GM10248 (cell line): ENCODE measurements at regions not wholly inside any gene's neighbourhood (a gene's known extent, or its start where the extent isn't known, plus 50 kb on each side); places are given as distances from the start of the nearest gene placed in this dataset.

Experiments used
- CTCF ChIA-PET: fragments of 300-600 bp; sonication (Branson Sonifier 250); formaldehyde crosslinking; extraction: SDS; loops from one replicate; lab custom pipeline; 2021; ENCODE audit warnings: antibody characterized with exemption; lab: Yijun Ruan, JAX
- POLR2A ChIA-PET: fragments of 350-650 bp; sonication (Branson Sonifier 250); formaldehyde crosslinking; extraction: SDS; loops from one replicate; lab custom pipeline; 2020; ENCODE audit warnings: antibody characterized with exemption; lab: Yijun Ruan, JAX
- DNase-seq: peaks from one replicate; pipeline ENCODE4 v3.0.0; 2012; ENCODE audit errors: extremely low spot score
- TF ChIP-seq, protein P1 (sequence below): IDR thresholded peaks from 2 replicates; pipeline ENCODE4 v1.5.1; 2012; ENCODE audit warnings: mild to moderate bottlenecking, low read depth; ENCODE audit errors: extremely low read depth, missing control alignments, control extremely low read depth

DNA sequence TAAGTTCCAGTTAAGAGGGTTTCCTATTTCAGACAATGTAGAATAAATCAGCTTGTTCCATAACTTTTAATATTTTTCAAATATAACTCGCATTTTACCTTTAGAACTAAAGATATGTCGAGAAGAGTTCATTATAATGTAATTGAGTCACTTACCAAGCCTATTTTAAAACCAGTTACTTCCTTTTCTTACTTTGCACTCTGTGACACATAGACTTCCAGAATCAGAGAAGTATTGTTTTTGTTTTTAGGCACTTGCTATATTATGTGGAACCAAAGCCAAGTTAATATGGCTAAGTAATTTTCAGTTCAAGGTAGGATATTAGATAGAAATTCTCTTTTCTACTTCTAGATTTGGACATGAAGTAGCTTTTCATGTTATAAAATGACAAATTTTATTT, 182.7 kb upstream of the PRPS1L1 start:
- no peak for DNase-seq
- POLR2A ChIA-PET: no interaction called here
- TF ChIP-seq, protein P1, sequence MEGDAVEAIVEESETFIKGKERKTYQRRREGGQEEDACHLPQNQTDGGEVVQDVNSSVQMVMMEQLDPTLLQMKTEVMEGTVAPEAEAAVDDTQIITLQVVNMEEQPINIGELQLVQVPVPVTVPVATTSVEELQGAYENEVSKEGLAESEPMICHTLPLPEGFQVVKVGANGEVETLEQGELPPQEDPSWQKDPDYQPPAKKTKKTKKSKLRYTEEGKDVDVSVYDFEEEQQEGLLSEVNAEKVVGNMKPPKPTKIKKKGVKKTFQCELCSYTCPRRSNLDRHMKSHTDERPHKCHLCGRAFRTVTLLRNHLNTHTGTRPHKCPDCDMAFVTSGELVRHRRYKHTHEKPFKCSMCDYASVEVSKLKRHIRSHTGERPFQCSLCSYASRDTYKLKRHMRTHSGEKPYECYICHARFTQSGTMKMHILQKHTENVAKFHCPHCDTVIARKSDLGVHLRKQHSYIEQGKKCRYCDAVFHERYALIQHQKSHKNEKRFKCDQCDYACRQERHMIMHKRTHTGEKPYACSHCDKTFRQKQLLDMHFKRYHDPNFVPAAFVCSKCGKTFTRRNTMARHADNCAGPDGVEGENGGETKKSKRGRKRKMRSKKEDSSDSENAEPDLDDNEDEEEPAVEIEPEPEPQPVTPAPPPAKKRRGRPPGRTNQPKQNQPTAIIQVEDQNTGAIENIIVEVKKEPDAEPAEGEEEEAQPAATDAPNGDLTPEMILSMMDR: no peak

GRCh38 chr7:18210788-18211187, 183.1 kb upstream of the PRPS1L1 start:
- ChIA-PET POLR2A (no interaction called here), CTCF (interaction anchor here (1.0 to 1.1 kb wide), 2 partner anchors 23 to 51 kb away, joined by 3 to 4 read pairs; no protein-coding TSS in a partner anchor)
- DNase-seq: no peak
- TF ChIP-seq, protein P1: no peak

More for the DNA sequence above, 182.7 kb upstream of the PRPS1L1 start:
- CTCF ChIA-PET: interaction anchor here (1.0 kb wide), 1 partner anchor 23 kb away, joined by 4 read pairs; no protein-coding TSS in a partner anchor

- no peak for DNase-seq
- TF ChIP-seq, protein P1: no peak
- POLR2A ChIA-PET: no interaction called here
- CTCF ChIA-PET: interaction anchor here (1.1 to 1.5 kb wide), 3 partner anchors 11 to 19 kb away, joined by 3 to 4 read pairs (median 3); no protein-coding TSS in a partner anchor
Observed at GRCh38 chr7:18212308-18212707, 184.7 kb upstream of the PRPS1L1 start.

DNA sequence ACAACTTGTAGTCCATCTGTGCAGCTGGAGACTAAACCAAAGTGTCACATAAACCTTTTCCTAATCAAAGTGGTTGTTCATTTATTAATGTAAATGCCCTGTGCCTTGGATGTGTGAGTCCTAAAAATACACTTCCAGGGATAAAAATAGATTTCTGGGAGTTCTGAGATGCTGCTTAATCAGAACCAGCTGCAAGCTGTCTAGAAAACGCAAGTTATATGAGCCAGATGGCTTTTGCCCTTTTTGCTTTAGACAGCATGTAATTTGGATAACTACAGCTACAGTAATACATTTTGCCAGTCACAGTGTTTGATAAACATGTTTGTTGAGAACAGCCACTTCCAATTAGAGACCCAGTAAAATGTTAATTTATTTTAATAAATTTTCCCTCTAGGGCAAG, 185.1 kb upstream of the PRPS1L1 start:
- no peak for DNase-seq
- ChIA-PET POLR2A (no interaction called here), CTCF (interaction anchor here (1.1 to 1.5 kb wide), 3 partner anchors 12 to 20 kb away, joined by 3 to 4 read pairs (median 3); no protein-coding TSS in a partner anchor)

DNA sequence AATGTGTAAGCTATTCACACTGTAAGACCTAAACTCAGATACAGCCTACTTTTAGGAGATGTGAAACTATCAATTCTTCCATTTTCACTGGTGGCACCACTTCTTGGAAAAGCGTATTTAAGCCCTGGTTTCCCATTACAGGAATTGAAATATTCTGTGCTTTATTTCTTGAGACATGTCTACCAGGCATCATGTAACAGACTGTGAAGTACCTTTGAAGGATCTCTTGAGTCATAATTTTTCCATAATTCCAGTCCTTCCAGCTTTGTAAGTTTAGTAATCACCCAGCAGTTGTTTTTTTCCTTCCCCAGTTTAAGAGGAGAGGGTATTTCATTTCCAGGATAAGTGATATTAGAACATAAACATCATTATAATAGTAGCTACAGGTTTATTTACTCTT, 186.0 kb upstream of the PRPS1L1 start:
- TF ChIP-seq, protein P1: no peak
- no peak for DNase-seq
- ChIA-PET CTCF (interaction anchor here (1.6 kb wide), 1 partner anchor 13 kb away, joined by 5 read pairs; no protein-coding TSS in a partner anchor), POLR2A (no interaction called here)

More for the DNA sequence above, 185.1 kb upstream of the PRPS1L1 start:
- TF ChIP-seq, protein P1: no peak

DNA sequence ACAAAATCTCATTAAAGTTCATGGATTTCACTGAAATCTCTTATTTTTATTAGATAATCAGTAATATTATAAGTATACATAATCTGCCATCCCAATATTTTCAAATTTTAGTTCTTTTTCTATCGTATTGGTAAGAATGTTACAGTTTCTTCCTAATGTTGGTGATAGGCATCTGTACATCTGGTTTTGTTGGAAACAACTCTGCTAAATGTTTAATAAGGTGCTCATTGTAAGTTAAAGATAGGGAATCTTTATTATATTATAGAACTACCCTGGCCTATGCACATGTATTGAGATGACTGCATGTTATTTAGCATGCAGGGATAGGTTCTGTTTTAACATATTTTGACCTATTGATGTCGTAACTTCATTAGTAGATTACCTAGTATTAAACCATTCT, 188.6 kb upstream of the PRPS1L1 start:
- no peak for DNase-seq
- ChIA-PET POLR2A (no interaction called here), CTCF (interaction anchor here (1.2 to 1.3 kb wide), 2 partner anchors 13 to 14 kb away, joined by 3 to 5 read pairs; no protein-coding TSS in a partner anchor)
- TF ChIP-seq, protein P1: no peak
